ENCODE measurements at regions not wholly inside any gene's neighbourhood (a gene's known extent, or its start where the extent isn't known, plus 50 kb on each side); places are given as distances from the start of the nearest gene placed in this dataset.
"Not testable (repeated sequence)": the region's sequence is repeated elsewhere in the genome, so short reads cannot be mapped to it uniquely, and the experiment has no call there.

DNA sequence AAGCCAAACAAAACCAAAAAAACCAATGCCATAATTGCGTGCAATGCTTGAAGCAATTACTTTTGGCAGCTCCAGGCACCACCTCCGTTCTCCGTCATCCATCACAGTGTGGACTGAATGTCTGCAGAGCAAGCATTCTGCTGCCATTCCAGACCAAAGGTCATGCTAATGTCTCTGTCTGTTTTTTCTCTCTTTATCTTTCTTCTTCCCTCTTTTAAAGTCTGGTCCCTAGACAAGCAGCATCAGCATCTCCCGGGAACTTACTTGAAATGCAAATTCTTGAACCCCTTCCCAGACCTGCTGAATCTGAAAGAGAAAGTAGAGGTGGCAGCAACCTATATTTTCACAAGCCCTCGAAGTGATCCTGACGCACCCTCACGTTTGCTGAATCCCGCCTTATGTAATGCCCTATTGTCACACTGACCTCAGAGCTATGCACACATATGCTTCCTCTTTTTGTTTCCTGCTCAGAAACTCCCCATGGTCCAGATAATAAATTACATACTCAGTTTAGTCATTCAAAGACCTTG lies 297.3 kb upstream of the PROK2 start:
- no peak for DNase-seq (ENCODE audit: low spot score)
- Mint-ChIP-seq H3K9me3 (no peaks in the 10 kb centered on the region), H3K36me3 (ENCODE audit: low read depth) (no peaks in the 10 kb centered on the region), H3K4me3 (ENCODE audit: low read depth) (no peak overlapping the region), H3K4me1 (ENCODE audit: low read depth) (peaks cover 36% of the 10 kb centered on the region), H3K27me3 (ENCODE audit: low read depth) (no peaks in the 10 kb centered on the region), H3K27ac (no peak overlapping the region)
- intact Hi-C loops (cut with micrococcal nuclease), result no loop called here

DNA sequence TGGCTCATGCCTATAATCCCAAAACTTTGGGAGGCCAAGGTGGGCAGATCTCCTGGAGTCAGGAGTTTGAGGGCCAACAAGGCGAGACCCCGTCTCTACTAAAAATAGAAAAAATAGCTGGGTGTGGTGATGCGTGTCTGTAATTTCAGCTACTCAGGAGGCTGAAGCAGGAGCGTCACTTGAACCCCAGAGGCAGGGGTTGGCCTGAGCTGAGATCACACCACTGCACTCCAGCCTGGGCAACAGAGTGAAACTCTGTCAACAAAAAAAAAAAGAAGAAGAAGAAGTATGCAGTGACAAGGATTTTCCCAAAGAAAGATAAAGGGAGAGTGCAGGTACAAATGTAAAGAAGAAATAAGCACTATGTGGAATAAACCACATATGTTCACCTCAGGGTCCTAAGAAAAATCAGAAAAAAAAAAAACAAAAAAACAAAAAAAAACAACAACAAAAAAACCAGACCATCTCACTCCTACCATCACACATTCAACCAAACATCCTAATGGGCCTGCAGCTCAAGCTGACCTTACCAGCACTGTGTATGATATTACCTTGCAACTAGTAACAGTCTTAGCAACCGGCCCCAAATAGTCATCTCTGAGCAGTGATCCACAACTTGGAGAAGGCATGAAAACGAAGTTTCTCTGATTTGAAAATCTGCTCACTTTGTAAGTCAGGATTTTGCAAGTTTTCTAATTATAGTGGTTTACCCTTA lies 296.7 kb upstream of the PROK2 start:
- Mint-ChIP-seq H3K27me3 (ENCODE audit: low read depth) (no peaks in the 10 kb centered on the region), H3K9me3 (no peaks in the 10 kb centered on the region), H3K4me1 (ENCODE audit: low read depth) (peaks cover 39% of the 10 kb centered on the region), H3K4me3 (ENCODE audit: low read depth) (no peak overlapping the region), H3K27ac (no peak overlapping the region), H3K36me3 (ENCODE audit: low read depth) (no peaks in the 10 kb centered on the region)
- intact Hi-C loops (cut with micrococcal nuclease), result no loop called here
- no peak for DNase-seq (ENCODE audit: low spot score)

DNA sequence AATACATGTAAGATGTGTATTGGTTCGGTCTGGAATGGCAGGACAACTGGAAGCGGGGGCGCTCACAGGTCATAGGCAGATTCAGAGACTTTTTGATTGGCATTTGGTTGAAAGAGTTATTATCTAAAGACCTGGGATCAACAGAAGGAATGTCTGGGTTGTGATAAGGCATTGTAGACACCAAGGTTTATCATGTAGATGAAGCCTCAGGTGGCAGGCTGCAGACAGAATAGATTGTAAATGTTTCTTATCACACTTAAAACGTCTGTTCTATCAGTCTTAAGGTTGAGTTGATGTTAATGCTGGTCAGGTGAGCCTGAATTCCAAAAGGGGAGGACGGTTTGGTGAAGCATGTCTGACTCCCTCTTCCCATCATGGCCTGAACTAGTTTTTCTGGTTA lies 295.9 kb upstream of the PROK2 start:
- H3K9me3 Mint-ChIP-seq, result peaks cover under 1% of the 10 kb centered on the region
- H3K27me3 Mint-ChIP-seq (ENCODE audit: low read depth), result no peaks in the 10 kb centered on the region
- no peak overlapping the region for H3K27ac Mint-ChIP-seq
- peaks cover 37% of the 10 kb centered on the region for H3K4me1 Mint-ChIP-seq (ENCODE audit: low read depth)
- no peak overlapping the region for H3K4me3 Mint-ChIP-seq (ENCODE audit: low read depth)
- intact Hi-C loops (cut with micrococcal nuclease), result no loop called here
- no peaks in the 10 kb centered on the region for H3K36me3 Mint-ChIP-seq (ENCODE audit: low read depth)
- DNase-seq (ENCODE audit: low spot score), result no peak

DNA sequence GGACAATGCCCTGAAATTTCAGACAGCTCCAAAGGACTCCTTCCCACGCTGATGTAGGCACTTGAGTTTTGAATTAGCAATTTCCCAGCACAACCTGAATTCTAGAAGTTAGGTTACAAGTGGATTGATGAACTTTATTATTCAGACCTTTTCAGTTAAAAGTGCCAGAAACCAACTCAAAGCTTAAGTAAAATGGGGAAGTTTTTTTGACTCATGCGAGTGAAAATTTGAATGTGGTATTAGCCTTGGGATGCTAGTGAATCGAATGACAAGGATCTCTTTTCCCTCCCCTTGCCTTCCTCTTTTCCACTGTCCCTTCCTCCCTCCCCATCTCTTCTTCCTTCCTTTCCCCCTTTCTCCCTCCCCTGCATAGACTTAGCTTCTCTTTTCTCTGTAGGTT lies 295.1 kb upstream of the PROK2 start:
- H3K4me1 Mint-ChIP-seq (ENCODE audit: low read depth), result peaks cover 37% of the 10 kb centered on the region
- H3K36me3 Mint-ChIP-seq (ENCODE audit: low read depth), result peaks cover 3% of the 10 kb centered on the region
- intact Hi-C loops (cut with micrococcal nuclease), result no loop called here
- DNase-seq (ENCODE audit: low spot score), result no peak
- H3K9me3 Mint-ChIP-seq, result peaks cover 7% of the 10 kb centered on the region
- peak overlapping the region; percentile 53 for H3K27ac Mint-ChIP-seq
- no peaks in the 10 kb centered on the region for H3K27me3 Mint-ChIP-seq (ENCODE audit: low read depth)
- H3K4me3 Mint-ChIP-seq (ENCODE audit: low read depth), result no peak overlapping the region

DNA sequence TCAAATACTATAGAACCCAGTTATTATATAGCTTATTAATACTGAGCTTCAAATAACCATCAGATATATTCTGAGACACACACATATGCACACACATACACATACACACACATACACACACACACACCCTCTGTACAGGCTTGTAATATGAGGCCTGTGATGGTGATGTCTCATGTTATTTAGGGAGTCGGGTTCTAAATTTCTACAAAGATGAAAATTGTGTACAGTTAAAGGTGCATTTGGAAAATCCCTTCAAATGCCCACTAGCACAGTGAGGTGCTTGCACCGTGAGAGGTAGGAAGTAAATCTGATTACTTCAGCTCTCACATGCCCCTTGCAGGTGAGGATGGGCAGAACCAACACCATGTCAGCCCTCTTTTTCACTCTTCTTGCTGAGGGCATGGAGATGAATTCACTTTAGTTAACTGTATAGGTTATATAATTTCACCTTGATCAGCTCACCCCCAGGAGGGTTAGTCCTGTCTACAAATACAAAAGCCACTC lies 294.5 kb upstream of the PROK2 start:
- Mint-ChIP-seq H3K27me3 (ENCODE audit: low read depth) (no peaks in the 10 kb centered on the region), H3K27ac (no peak overlapping the region), H3K4me3 (ENCODE audit: low read depth) (no peak overlapping the region), H3K36me3 (ENCODE audit: low read depth) (peaks cover 7% of the 10 kb centered on the region), H3K4me1 (ENCODE audit: low read depth) (peaks cover 37% of the 10 kb centered on the region), H3K9me3 (peaks cover 12% of the 10 kb centered on the region)
- DNase-seq (ENCODE audit: low spot score), result no peak
- intact Hi-C loops (cut with micrococcal nuclease), result loop anchor here (5.0 kb wide), 1 partner anchor 102 kb away; no protein-coding TSS in a partner anchor

DNA sequence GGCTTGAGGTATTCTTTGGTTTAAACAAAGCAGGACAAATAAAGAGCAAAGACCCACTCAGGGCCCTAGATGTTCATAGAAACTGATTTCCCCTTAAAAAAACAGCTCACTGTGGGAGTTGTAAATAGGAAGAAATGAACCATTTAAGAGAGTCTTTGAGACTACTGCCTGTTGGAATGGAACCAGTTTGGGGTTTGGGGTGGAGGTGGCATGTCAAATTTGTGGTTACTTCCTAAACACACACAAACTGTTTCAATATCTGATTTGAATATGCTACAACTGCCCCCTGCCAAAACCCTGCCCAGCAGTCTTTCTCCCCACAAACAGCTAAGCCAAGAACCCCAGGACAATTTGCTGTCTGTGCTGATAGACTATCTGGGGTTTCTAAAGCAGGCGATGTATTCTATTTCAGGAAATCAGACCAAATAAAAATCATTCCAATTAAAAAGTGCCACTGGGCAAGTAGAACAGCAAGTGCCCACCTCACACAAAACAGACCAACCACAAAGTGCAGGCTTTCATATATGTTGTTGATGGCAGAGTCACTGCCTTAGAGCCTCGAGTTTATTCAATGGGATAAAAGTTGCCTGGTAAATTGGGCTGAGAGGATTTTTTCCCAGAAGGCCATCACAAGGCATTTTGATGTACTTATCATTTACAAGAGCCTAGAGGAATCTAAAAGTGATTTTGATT lies 293.9 kb upstream of the PROK2 start:
- H3K27me3 Mint-ChIP-seq (ENCODE audit: low read depth), result no peaks in the 10 kb centered on the region
- intact Hi-C loops (cut with micrococcal nuclease), result loop anchor here (5.0 kb wide), 1 partner anchor 102 kb away; no protein-coding TSS in a partner anchor
- peaks cover 37% of the 10 kb centered on the region for H3K4me1 Mint-ChIP-seq (ENCODE audit: low read depth)
- no peak for DNase-seq (ENCODE audit: low spot score)
- no peak overlapping the region for H3K4me3 Mint-ChIP-seq (ENCODE audit: low read depth)
- H3K9me3 Mint-ChIP-seq, result peaks cover 12% of the 10 kb centered on the region
- H3K27ac Mint-ChIP-seq, result no peak overlapping the region
- peaks cover 7% of the 10 kb centered on the region for H3K36me3 Mint-ChIP-seq (ENCODE audit: low read depth)

DNA sequence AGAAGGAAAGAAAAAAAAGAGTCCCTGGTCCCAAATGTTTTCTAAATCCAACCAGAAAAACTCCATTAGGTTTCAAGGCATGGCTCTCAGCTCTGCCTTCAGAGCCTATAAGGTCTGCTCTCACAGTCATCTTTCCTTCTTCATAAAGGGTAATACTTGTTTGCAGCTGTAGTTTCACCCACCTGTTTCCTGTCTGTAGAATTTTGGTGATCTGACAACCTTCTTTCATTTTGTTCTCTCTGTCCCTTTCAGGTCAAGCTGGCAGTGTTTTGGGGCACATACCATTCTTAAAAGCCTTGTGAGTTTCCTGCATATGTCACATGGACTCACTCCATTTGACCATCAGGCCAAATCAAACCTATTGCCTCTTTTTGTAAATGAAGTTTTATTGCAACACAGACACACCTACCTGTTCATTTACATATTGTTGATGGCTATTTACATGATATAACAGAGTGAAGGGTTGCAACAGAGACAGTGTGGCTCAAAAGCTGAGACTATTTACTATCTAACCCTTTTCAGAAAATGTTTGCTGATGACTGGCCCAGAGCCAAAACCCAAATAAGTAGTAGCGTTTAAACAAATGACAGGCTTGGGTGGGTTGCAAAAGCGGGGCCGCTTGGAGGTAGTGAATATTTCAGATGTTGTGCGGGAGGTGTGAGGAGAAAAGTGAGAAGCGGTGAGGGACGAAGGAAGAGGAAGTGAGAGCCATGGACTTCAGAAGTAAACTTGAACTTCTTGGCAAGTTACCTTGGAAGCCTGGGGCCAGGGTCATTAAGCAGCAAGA lies 292.7 kb upstream of the PROK2 start:
- Mint-ChIP-seq H3K4me1 (ENCODE audit: low read depth) (peaks cover 31% of the 10 kb centered on the region), H3K4me3 (ENCODE audit: low read depth) (no peak overlapping the region), H3K27ac (no peak overlapping the region), H3K36me3 (ENCODE audit: low read depth) (peaks cover 7% of the 10 kb centered on the region), H3K9me3 (peaks cover 12% of the 10 kb centered on the region), H3K27me3 (ENCODE audit: low read depth) (no peaks in the 10 kb centered on the region)
- intact Hi-C loops (cut with micrococcal nuclease), result loop anchor here (5.0 kb wide), 1 partner anchor 100 kb away; no protein-coding TSS in a partner anchor
- no peak for DNase-seq (ENCODE audit: low spot score)

DNA sequence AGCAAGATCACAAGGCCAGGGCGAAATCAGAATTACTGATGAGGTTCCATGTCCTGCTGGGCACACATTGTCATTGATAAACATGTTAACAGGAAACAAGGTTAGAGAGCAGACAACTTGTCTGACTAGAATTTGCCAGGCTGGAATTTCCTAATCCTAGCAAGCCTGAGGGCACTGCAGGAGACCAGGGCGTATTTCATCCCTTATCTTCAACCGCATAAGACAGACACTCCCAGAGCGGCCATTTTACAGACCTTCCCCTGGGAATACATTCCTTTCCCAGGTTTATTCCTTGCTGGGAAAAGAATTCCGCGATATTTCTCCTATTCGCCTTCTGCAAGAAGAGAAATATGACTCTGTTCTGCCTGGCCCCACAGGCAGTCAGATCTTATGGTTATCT lies 290.9 kb upstream of the PROK2 start:
- H3K9me3 Mint-ChIP-seq, result peaks cover 12% of the 10 kb centered on the region

DNA sequence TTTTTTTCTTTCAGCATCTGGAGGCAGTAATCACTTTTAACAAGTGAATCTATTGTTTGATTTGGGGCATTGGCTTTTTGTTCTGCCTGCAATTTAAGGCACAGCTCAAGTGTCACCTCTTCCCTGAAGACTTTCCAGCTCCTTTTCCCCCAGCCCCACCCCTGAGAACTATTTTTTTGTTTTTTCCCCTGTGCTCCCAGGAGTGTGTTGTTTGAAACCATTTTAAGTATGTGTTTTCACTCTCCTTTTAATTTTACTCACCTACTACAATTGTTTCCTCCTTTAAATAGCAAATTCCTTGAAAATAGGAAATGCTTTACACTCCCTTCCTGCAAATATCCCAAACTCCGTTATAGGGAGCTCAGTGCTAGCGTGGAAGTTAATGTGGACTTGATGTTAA lies 286.7 kb upstream of the PROK2 start:
- no peak for DNase-seq (ENCODE audit: low spot score)
- Mint-ChIP-seq H3K27ac (no peak overlapping the region), H3K4me3 (ENCODE audit: low read depth) (no peak overlapping the region), H3K9me3 (peaks cover 12% of the 10 kb centered on the region), H3K4me1 (ENCODE audit: low read depth) (no peaks in the 10 kb centered on the region), H3K27me3 (ENCODE audit: low read depth) (peaks cover 14% of the 10 kb centered on the region), H3K36me3 (ENCODE audit: low read depth) (peaks cover 7% of the 10 kb centered on the region)
- intact Hi-C loops (cut with micrococcal nuclease), result no loop called here

More for the DNA sequence above, 290.9 kb upstream of the PROK2 start:
- peaks cover 28% of the 10 kb centered on the region for H3K4me1 Mint-ChIP-seq (ENCODE audit: low read depth)
- not testable (repeated sequence) for H3K27ac Mint-ChIP-seq; H3K4me3 Mint-ChIP-seq (ENCODE audit: low read depth); DNase-seq (ENCODE audit: low spot score); H3K36me3 Mint-ChIP-seq (ENCODE audit: low read depth); H3K27me3 Mint-ChIP-seq (ENCODE audit: low read depth)
- intact Hi-C loops (cut with micrococcal nuclease), result loop anchor here (5.0 kb wide), 1 partner anchor 99 kb away; no protein-coding TSS in a partner anchor

DNA sequence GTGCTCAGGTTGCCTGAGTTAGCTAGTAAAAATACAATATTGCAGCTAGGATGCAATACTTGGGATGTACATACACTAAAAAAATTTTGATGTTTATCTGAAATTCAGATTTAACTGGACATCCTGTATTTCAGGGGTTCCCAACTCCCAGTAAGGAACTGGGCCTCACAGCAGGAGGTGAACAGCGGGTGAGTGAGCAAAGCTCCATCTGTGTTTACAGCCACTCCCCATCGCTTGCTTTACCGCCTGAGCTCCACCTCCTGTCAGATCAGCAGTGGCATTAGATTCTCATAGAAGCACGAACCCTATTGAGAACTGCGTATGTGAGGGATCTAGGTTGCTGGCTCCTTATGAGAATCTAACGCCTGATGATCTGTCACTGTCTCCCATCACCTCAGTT lies 285.1 kb upstream of the PROK2 start:
- Mint-ChIP-seq H3K9me3 (peaks cover 3% of the 10 kb centered on the region), H3K4me1 (ENCODE audit: low read depth) (peaks cover 9% of the 10 kb centered on the region), H3K27ac (no peak overlapping the region), H3K4me3 (ENCODE audit: low read depth) (no peak overlapping the region), H3K27me3 (ENCODE audit: low read depth) (peaks cover 18% of the 10 kb centered on the region), H3K36me3 (ENCODE audit: low read depth) (peaks cover 3% of the 10 kb centered on the region)
- intact Hi-C loops (cut with micrococcal nuclease), result no loop called here
- DNase-seq (ENCODE audit: low spot score), result no peak

DNA sequence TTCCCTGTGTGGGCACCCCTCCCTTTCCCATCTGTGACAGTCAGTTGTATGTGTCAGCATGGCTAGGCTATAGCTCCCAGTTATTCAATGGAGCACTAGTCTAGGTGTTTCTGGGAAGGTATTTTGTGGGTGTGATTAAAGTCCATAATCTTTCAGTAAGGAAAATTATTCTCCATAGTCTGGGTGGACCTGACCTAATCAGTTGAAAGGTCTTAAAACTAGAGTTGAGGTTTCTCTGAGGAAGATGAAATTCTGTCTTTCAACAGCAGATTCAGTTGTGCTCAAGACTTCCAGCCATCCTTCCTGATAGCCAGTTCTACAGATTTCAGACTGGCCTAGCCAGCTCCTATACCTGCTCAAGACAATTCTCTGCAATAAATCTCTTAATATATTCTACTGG lies 284.6 kb upstream of the PROK2 start:
- Mint-ChIP-seq H3K36me3 (ENCODE audit: low read depth) (no peaks in the 10 kb centered on the region), H3K27ac (no peak overlapping the region), H3K9me3 (peaks cover under 1% of the 10 kb centered on the region), H3K4me3 (ENCODE audit: low read depth) (no peak overlapping the region), H3K27me3 (ENCODE audit: low read depth) (peaks cover 18% of the 10 kb centered on the region), H3K4me1 (ENCODE audit: low read depth) (peaks cover 9% of the 10 kb centered on the region)
- intact Hi-C loops (cut with micrococcal nuclease), result no loop called here
- no peak for DNase-seq (ENCODE audit: low spot score)

DNA sequence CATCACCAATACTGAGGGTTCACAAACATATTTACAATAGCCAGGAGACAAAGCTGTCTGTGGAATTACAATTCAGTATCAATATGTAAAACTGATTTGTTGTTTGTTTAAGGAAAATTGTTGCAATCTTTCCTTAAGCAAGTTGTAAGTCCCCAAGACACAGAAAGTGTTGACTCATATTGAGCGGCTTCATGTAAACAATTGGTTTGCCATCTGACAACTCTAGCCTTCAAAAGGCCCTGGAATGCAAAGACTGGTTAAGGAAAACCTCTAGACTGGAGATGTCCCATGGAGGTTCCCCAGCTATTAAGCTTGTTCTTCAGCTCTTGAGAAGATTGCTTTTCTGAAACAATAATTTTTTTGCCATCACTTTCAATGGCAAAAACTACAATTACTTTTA lies 283.7 kb upstream of the PROK2 start:
- Mint-ChIP-seq H3K36me3 (ENCODE audit: low read depth) (no peaks in the 10 kb centered on the region), H3K9me3 (peaks cover 7% of the 10 kb centered on the region)

More for the DNA sequence above, 283.7 kb upstream of the PROK2 start:
- peaks cover 20% of the 10 kb centered on the region for H3K27me3 Mint-ChIP-seq (ENCODE audit: low read depth)
- peaks cover 9% of the 10 kb centered on the region for H3K4me1 Mint-ChIP-seq (ENCODE audit: low read depth)
- no peak overlapping the region for H3K27ac Mint-ChIP-seq
- intact Hi-C loops (cut with micrococcal nuclease), result no loop called here
- no peak for DNase-seq (ENCODE audit: low spot score)
- H3K4me3 Mint-ChIP-seq (ENCODE audit: low read depth), result no peak overlapping the region

Measured in activated T-helper 2 cell treated with anti-CD3 and anti-CD28 coated beads, Interferon-gamma antibody, Interleukin-2, Interleukin-4, amounts not matched to agents 10 μg/mL and 5 μg/mL and 100 μg/mL, durations not matched to agents 14 hours and 24 hours and 36 hours (primary cell).